GM12872 (cell line): ENCODE measurements at regions not wholly inside any gene's neighbourhood (a gene's known extent, or its start where the extent isn't known, plus 50 kb on each side); places are given as distances from the start of the nearest gene placed in this dataset.

Experiments
- TF ChIP-seq, protein P1 (sequence below): IDR thresholded peaks from 3 replicates; pipeline ENCODE4 v1.5.1; 2011; ENCODE audit warnings: low read depth, mild to moderate bottlenecking, low read length, moderate library complexity; ENCODE audit not compliant: insufficient read depth

DNA sequence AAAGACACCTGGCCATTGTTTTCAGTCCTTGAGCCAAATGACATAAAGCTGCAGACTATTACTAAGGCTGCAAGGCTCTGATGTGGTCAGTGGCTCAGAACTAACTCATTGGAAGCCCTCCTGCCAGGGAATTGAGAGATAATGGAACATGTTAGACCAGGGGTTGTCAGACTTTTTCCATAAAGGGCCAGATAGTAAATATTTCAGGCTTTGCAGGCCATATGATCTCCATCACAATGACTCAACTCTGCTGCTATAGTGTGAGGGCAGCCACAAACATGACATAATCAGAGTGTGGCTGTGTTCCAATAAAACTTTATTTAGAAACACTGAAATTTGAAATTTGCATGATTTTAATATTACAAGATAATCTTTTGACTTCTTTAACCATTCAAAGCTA, 140.3 kb downstream of the TMEM30B start:
- TF ChIP-seq, protein P1, sequence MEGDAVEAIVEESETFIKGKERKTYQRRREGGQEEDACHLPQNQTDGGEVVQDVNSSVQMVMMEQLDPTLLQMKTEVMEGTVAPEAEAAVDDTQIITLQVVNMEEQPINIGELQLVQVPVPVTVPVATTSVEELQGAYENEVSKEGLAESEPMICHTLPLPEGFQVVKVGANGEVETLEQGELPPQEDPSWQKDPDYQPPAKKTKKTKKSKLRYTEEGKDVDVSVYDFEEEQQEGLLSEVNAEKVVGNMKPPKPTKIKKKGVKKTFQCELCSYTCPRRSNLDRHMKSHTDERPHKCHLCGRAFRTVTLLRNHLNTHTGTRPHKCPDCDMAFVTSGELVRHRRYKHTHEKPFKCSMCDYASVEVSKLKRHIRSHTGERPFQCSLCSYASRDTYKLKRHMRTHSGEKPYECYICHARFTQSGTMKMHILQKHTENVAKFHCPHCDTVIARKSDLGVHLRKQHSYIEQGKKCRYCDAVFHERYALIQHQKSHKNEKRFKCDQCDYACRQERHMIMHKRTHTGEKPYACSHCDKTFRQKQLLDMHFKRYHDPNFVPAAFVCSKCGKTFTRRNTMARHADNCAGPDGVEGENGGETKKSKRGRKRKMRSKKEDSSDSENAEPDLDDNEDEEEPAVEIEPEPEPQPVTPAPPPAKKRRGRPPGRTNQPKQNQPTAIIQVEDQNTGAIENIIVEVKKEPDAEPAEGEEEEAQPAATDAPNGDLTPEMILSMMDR: no peak

GRCh38 chr14:61140271-61140670, 140.9 kb downstream of the TMEM30B start:
- TF ChIP-seq, protein P1: no peak

- TF ChIP-seq, protein P1: no peak
Observed at GRCh38 chr14:61139006-61139599, 142.0 kb downstream of the TMEM30B start.

GRCh38 chr14:61132894-61133293, 148.2 kb downstream of the TMEM30B start:
- TF ChIP-seq, protein P1: no peak

GRCh38 chr14:61132336-61132735, 148.8 kb downstream of the TMEM30B start:
- TF ChIP-seq, protein P1: no peak

GRCh38 chr14:61130512-61131260, 149.6 kb downstream of the SLC38A6 start:
- TF ChIP-seq, protein P1: no peak

DNA sequence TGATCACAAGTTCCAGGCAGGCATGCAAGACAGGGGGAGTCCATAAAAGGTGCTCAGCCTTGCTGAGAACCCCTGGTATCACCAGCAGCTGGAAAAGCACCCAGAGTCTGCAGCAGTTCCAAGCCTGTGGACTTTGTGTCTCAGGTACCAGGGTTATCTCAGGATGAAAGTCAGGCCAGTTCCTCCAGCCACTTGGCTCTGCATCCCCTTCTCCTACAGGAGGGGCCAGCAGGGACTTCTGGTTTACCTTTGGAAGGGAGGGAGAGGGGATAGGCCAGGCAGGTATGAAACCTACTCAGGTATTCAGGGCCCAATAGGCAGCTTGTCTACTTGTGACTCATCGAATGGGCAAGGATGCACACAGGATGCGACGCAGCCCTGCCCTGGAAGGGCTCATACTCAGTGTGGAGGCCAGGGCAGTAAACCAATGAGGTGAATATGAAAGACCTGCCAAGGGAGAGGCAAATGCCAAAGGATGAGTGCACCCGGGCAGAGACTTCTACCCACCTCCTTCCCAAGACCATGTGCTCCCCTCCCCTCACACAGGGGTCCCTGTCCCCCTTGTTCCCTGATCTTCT, 148.2 kb downstream of the SLC38A6 start:
- TF ChIP-seq, protein P1: no peak
